ENCODE measurements at regions not wholly inside any gene's neighbourhood (a gene's known extent, or its start where the extent isn't known, plus 50 kb on each side); places are given as distances from the start of the nearest gene placed in this dataset.

DNA sequence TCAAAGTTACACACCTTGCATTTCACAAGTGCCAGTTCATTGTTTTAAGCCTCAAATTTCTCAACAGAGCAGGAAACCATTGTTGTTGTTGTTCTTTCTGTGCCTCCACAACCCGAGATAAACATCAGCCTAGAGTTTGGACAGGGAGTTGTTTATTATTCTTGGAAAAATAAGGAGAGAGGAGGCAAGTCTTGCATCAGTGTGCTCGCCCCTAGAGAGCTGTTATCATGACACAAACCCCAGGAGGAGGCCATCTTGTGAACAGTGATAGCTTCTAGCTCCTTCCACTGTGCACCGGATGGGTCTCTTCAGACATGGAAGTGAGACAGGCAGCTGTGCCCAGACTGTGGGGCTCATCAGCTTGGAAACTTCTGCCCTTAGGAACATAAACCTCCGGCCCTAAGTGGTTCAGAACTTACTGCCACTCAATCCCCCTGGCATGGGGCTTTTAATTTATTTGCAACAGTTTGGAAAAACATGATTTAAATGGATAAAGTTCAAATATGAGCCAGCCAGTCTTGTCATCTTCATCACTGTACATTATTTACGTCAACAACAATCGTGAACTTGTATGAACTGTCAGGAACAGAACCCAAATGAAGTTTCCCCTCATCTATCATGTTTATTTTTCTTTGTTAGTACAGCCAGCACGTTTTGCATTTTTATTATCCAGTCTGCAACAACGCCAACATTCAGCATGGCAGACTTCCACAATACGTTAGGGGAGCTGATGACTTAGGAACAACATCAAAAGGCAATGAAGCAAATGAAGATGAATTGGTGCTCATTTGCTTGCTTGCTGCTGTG, 181.7 kb upstream of the S1PR3 start (continued):
- TF ChIP-seq HOXD1 (CRISPR knock-in tag; IDR thresholded peaks at IDR 0.05) (no peak), NR1H2 (CRISPR knock-in tag; IDR thresholded peaks at IDR 0.05; ENCODE audit: borderline replicate concordance, low read depth) (no peak), ERF (CRISPR knock-in tag; IDR thresholded peaks at IDR 0.05) (no peak), NR2F2 (IDR thresholded peaks at IDR 0.05; ENCODE audit: borderline replicate concordance, low read depth) (no peak), SOX5 (CRISPR knock-in tag; IDR thresholded peaks at IDR 0.05; ENCODE audit: borderline replicate concordance) (no peak), ZNF564 (CRISPR knock-in tag; IDR thresholded peaks at IDR 0.05) (no peak)
- TF ChIP-seq, protein P1, sequence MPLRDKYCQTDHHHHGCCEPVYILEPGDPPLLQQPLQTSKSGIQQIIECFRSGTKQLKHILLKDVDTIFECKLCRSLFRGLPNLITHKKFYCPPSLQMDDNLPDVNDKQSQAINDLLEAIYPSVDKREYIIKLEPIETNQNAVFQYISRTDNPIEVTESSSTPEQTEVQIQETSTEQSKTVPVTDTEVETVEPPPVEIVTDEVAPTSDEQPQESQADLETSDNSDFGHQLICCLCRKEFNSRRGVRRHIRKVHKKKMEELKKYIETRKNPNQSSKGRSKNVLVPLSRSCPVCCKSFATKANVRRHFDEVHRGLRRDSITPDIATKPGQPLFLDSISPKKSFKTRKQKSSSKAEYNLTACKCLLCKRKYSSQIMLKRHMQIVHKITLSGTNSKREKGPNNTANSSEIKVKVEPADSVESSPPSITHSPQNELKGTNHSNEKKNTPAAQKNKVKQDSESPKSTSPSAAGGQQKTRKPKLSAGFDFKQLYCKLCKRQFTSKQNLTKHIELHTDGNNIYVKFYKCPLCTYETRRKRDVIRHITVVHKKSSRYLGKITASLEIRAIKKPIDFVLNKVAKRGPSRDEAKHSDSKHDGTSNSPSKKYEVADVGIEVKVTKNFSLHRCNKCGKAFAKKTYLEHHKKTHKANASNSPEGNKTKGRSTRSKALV (CRISPR knock-in tag; IDR thresholded peaks at IDR 0.05) = no peak
- TF ChIP-seq, protein P2, sequence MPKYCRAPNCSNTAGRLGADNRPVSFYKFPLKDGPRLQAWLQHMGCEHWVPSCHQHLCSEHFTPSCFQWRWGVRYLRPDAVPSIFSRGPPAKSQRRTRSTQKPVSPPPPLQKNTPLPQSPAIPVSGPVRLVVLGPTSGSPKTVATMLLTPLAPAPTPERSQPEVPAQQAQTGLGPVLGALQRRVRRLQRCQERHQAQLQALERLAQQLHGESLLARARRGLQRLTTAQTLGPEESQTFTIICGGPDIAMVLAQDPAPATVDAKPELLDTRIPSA (CRISPR knock-in tag; IDR thresholded peaks at IDR 0.05; ENCODE audit: borderline replicate concordance) = no peak
- TF ChIP-seq, protein P3, sequence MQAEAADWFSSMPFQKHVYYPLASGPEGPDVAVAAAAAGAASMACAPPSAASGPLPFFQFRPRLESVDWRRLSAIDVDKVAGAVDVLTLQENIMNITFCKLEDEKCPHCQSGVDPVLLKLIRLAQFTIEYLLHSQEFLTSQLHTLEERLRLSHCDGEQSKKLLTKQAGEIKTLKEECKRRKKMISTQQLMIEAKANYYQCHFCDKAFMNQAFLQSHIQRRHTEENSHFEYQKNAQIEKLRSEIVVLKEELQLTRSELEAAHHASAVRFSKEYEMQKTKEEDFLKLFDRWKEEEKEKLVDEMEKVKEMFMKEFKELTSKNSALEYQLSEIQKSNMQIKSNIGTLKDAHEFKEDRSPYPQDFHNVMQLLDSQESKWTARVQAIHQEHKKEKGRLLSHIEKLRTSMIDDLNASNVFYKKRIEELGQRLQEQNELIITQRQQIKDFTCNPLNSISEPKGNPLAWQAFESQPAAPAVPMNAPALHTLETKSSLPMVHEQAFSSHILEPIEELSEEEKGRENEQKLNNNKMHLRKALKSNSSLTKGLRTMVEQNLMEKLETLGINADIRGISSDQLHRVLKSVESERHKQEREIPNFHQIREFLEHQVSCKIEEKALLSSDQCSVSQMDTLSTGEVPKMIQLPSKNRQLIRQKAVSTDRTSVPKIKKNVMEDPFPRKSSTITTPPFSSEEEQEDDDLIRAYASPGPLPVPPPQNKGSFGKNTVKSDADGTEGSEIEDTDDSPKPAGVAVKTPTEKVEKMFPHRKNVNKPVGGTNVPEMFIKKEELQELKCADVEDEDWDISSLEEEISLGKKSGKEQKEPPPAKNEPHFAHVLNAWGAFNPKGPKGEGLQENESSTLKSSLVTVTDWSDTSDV (CRISPR knock-in tag; IDR thresholded peaks at IDR 0.05) = no peak
